PFSK-1 (cell line): ENCODE measurements at regions not wholly inside any gene's neighbourhood (a gene's known extent, or its start where the extent isn't known, plus 50 kb on each side); places are given as distances from the start of the nearest gene placed in this dataset.

ENCODE experiments used
- FOXP2 ChIP-seq: optimal IDR thresholded peaks from 2 replicates; pipeline ENCODE3; 2011; ENCODE audit warnings: borderline replicate concordance, control low read depth, inconsistent platforms; ENCODE audit not compliant: insufficient read depth; ENCODE audit errors: extremely low read length, extremely low read depth
- POLR2AphosphoS5 ChIP-seq: IDR thresholded peaks from 2 replicates; pipeline ENCODE4 v1.6.1; 2012; ENCODE audit warnings: low read depth, mild to moderate bottlenecking, control low read depth, low read length, moderate library complexity
- REST ChIP-seq, 2 experiments: IDR thresholded peaks; 2 replicates each; pipeline versions ENCODE4 v1.6.1 to v1.8.0; 2011 to 2012; ENCODE audit warnings: low read depth in 2 of 2, low read length in 2 of 2, control low read depth in 1 of 2, inconsistent platforms in 1 of 2, mild to moderate bottlenecking in 1 of 2, moderate library complexity in 1 of 2; ENCODE audit not compliant: insufficient read depth in 1 of 2
- SIN3A ChIP-seq: IDR thresholded peaks from 2 replicates; pipeline ENCODE4 v1.6.1; 2012; ENCODE audit warnings: mild to moderate bottlenecking, low read length, moderate library complexity, borderline replicate concordance; ENCODE audit not compliant: insufficient read depth

GRCh38 chr6:2534406-2535042, 216.2 kb downstream of the MYLK4 start:
- TF ChIP-seq POLR2AphosphoS5 (no peak), REST (IDR thresholded peaks at IDR 0.05; ENCODE audit: insufficient read depth in 1 of 2, low read depth in 2 of 2, low read length in 2 of 2) (no peak), SIN3A (no peak), FOXP2 (no peak)
